Activated B cell treated with CpG ODN at 0.5 μM for 24 hours (primary cell): ENCODE measurements at regions not wholly inside any gene's neighbourhood (a gene's known extent, or its start where the extent isn't known, plus 50 kb on each side); places are given as distances from the start of the nearest gene placed in this dataset.

Experiments
- ATAC-seq: fragments of 200-7000 bp; cut with Tn5 transposase; one replicate; pipeline ENCODE4 v1.10.0; 2021; ENCODE audit warnings: low read depth, mild to moderate bottlenecking, moderate library complexity
- CTCF ChIA-PET: fragments of 350-600 bp; sonication (Branson Sonifier 250); formaldehyde crosslinking; loops from one replicate; lab custom pipeline; 2021; ENCODE audit warnings: antibody characterized with exemption; lab: Charles Lee
- POLR2A ChIA-PET: fragments of 350-600 bp; sonication (Branson Sonifier 250); formaldehyde crosslinking; loops from one replicate; lab custom pipeline; 2021; ENCODE audit warnings: antibody characterized with exemption; lab: Charles Lee
- DNase-seq: peaks from one replicate; pipeline ENCODE4 v3.0.0; 2022
- H3K27ac Mint-ChIP-seq: one replicate; pipeline ENCODE4 v1.8.0; 2020; ENCODE audit warnings: mixed read lengths
- H3K27me3 Mint-ChIP-seq: one replicate; pipeline ENCODE4 v1.8.0; 2021; ENCODE audit warnings: mixed read lengths
- H3K36me3 Mint-ChIP-seq: one replicate; pipeline ENCODE4 v1.8.0; 2021; ENCODE audit warnings: low read depth, mixed read lengths
- H3K4me1 Mint-ChIP-seq: one replicate; pipeline ENCODE4 v1.8.0; 2021; ENCODE audit warnings: mixed read lengths
- H3K4me3 Mint-ChIP-seq: one replicate; pipeline ENCODE4 v1.8.0; 2020; ENCODE audit warnings: mild to moderate bottlenecking, mixed read lengths
- H3K9me3 Mint-ChIP-seq: one replicate; pipeline ENCODE4 v1.8.0; 2020; ENCODE audit warnings: mixed read lengths
- CTCF ChIP-seq: fragments of 200-600 bp; IDR thresholded peaks from one replicate; pipeline ENCODE4 v1.8.0; 2022; ENCODE audit warnings: antibody characterized with exemption, mild to moderate bottlenecking
- intact Hi-C: fragments of 100-400 bp; cut with micrococcal nuclease; formaldehyde crosslinking; loops from one replicate; pipeline ENCODE4 v1.15.1; 2024

- POLR2A ChIA-PET: no interaction called here
- Mint-ChIP-seq H3K9me3 (peaks cover 4% of the 10 kb centered on the region), H3K4me1 (peaks cover 16% of the 10 kb centered on the region), H3K27me3 (peaks cover 22% of the 10 kb centered on the region), H3K36me3 (no peaks in the 10 kb centered on the region), H3K4me3 (no peak overlapping the region), H3K27ac (no peak overlapping the region)
- CTCF ChIA-PET: no interaction called here
- DNase-seq: no peak
- intact Hi-C loops: no loop called here
- no peak for TF ChIP-seq CTCF
- no peak for ATAC-seq
Measured at GRCh38 chr11:13206086-13206640, 71.4 kb upstream of the BMAL1 start.

- intact Hi-C loops: no loop called here
- POLR2A ChIA-PET: no interaction called here
- Mint-ChIP-seq H3K9me3 (no peaks in the 10 kb centered on the region), H3K4me3 (no peak overlapping the region), H3K27me3 (peaks cover 20% of the 10 kb centered on the region), H3K27ac (no peak overlapping the region), H3K4me1 (peaks cover 16% of the 10 kb centered on the region), H3K36me3 (no peaks in the 10 kb centered on the region)
- TF ChIP-seq CTCF: no peak
- no peak for DNase-seq
- ATAC-seq: no peak
- CTCF ChIA-PET: no interaction called here
Measured at GRCh38 chr11:13207270-13207664, 70.3 kb upstream of the BMAL1 start.

GRCh38 chr11:13207665-13208594, 69.7 kb upstream of the BMAL1 start:
- DNase-seq (no peak), ATAC-seq (no peak)
- peaks cover 16% of the 10 kb centered on the region for H3K4me1 Mint-ChIP-seq

GRCh38 chr11:13208921-13209320, 68.7 kb upstream of the BMAL1 start:
- Mint-ChIP-seq H3K4me1 (peaks cover 16% of the 10 kb centered on the region), H3K27ac (no peak overlapping the region), H3K27me3 (peaks cover 20% of the 10 kb centered on the region), H3K36me3 (no peaks in the 10 kb centered on the region), H3K4me3 (no peak overlapping the region), H3K9me3 (no peaks in the 10 kb centered on the region)
- TF ChIP-seq CTCF: no peak
- POLR2A ChIA-PET: no interaction called here
- ATAC-seq (no peak), DNase-seq (no peak)
- CTCF ChIA-PET: interaction anchor here (1.3 to 2.9 kb wide), 4 partner anchors 127 to 136 kb away, joined by 3 to 15 read pairs (median 6); no protein-coding TSS in a partner anchor
- intact Hi-C loops: no loop called here

More at GRCh38 chr11:13207665-13208594, 69.7 kb upstream of the BMAL1 start:
- H3K9me3 Mint-ChIP-seq: no peaks in the 10 kb centered on the region
- H3K27me3 Mint-ChIP-seq: peaks cover 20% of the 10 kb centered on the region
- intact Hi-C loops: no loop called here
- no peaks in the 10 kb centered on the region for H3K36me3 Mint-ChIP-seq
- no peak overlapping the region for H3K27ac Mint-ChIP-seq
- TF ChIP-seq CTCF: no peak
- H3K4me3 Mint-ChIP-seq: peak overlapping the region; percentile 32
- ChIA-PET CTCF (interaction anchor here (1.4 kb wide), 1 partner anchor 137 kb away, joined by 3 read pairs; no protein-coding TSS in a partner anchor), POLR2A (no interaction called here)

- no peak overlapping the region for H3K27ac Mint-ChIP-seq
- H3K9me3 Mint-ChIP-seq: no peaks in the 10 kb centered on the region
- no peak for TF ChIP-seq CTCF
- POLR2A ChIA-PET: no interaction called here
- H3K4me1 Mint-ChIP-seq: peaks cover 16% of the 10 kb centered on the region
- CTCF ChIA-PET: interaction anchor here (1.3 to 2.9 kb wide), 4 partner anchors 126 to 136 kb away, joined by 3 to 15 read pairs (median 6); no protein-coding TSS in a partner anchor
- intact Hi-C loops: no loop called here
- H3K4me3 Mint-ChIP-seq: no peak overlapping the region
- H3K27me3 Mint-ChIP-seq: peaks cover 20% of the 10 kb centered on the region
- ATAC-seq: no peak
- DNase-seq: no peak
- H3K36me3 Mint-ChIP-seq: no peaks in the 10 kb centered on the region
Measured at GRCh38 chr11:13209379-13209778, 68.2 kb upstream of the BMAL1 start.
